Posterior vena cava (tissue), 2 donors: ENCODE measurements at regions not wholly inside any gene's neighbourhood (a gene's known extent, or its start where the extent isn't known, plus 50 kb on each side); places are given as distances from the start of the nearest gene placed in this dataset.

ENCODE experiments used
- DNase-seq: peaks from one replicate; pipeline ENCODE4 v3.0.0-alpha.2; 2020; ENCODE audit warnings: low spot score
- intact Hi-C, 2 donors: fragments of 100-400 bp; cut with DNase I; formaldehyde crosslinking; loops; one replicate each; pipeline versions ENCODE4 v1.14.1 to v1.14.2; 2022 to 2023
- donor health status: DM: yes; HTN: yes; CAD: no.
- donor health status: DM: yes; HTN: yes; CAD: no.

- intact Hi-C loops, result no loop called here
- DNase-seq, result no peak
Observed at GRCh38 chr12:125873016-125873415, 807.8 kb downstream of the AACS start.

- intact Hi-C loops, result no loop called here
- DNase-seq, result no peak
Observed at GRCh38 chr12:125878483-125878882, 813.2 kb downstream of the AACS start.

DNA sequence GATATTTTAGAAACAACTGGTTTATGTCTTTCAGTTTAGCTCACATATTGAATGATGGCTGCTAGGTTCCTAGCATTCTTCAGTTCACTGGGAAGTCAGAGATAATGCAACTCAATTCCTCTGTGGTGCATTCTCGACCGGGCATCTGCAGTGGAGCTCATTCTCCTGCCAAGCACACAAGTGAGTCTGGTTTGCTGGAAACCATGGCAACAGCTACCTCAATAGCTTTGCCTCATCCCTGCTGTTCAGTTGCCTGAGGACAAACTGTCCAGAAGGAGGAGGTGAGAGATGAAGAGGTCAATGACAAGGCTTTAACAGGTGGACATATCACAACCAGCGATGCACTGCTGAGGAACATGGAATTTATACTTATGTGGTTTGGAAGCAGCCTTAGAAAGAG, 816.9 kb downstream of the AACS start:
- no peak for DNase-seq
- intact Hi-C loops, result no loop called here

DNA sequence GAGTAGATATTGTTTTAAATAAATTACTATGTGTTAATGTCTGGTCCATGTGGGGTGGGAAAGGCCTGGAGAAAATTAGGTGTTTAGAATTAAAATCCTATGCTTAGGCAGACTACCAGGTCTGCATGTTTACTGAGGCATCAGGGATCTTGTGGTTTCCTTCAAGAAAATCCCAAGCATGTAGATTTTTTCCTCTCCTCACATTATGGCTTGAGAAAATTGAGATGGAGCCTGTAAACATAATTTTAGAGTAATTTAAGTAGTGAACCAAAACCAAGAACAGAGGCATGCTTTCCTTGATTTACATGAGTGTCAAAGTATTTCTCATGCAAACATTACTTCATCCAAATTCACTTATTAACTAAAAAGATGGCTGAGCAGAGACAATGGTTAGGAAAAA, 823.7 kb downstream of the AACS start:
- intact Hi-C loops, result no loop called here
- DNase-seq, result no peak

DNA sequence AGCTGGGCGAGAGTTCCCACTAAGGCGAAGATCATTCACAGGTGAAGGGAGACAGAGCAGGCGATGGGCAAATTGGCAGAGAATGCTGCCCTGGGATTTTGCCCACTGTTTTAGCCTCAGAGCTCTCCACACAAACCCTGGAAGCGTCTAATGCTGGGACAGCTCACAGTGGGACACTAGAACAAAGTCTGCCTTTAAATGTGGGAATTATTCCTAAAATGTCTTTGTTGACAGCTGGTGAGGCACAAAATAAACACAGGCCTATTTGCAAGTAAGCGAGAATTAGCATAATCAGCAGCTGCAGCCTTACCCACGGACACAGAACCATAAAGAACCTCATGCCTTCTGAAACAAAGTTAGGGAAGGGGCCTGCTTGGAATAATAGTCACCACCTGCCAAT, 824.5 kb downstream of the AACS start:
- no peak for DNase-seq

GRCh38 chr12:125890366-125890905, 825.2 kb downstream of the AACS start:
- intact Hi-C loops, result no loop called here

More for the DNA sequence above, 824.5 kb downstream of the AACS start:
- intact Hi-C loops, result no loop called here

GRCh38 chr12:125890971-125891370, 825.7 kb downstream of the AACS start:
- intact Hi-C loops, result no loop called here
- DNase-seq, result no peak

More at GRCh38 chr12:125890366-125890905, 825.2 kb downstream of the AACS start:
- DNase-seq, result no peak

DNA sequence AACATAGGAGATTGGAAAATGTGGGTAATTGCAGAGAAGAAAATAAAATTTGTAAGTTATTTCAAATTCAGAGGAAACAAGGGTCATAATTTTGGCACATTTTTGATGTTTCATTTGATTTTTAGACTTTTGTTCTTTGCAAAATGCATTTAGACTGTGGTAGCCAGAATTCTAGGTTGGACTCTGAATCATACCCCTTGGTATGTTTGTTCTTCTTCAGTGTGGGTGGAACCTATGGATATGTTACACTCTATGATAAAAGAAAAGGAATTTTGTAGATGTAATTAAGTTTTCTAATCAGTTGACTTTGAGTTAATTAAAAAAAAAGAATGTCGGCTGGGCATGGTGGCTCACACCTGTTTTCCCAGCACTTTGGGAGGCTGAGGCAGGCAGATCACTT, 827.0 kb downstream of the AACS start:
- no peak for DNase-seq
- intact Hi-C loops, result no loop called here

GRCh38 chr12:125902991-125903390, 837.8 kb downstream of the AACS start:
- no peak for DNase-seq
- intact Hi-C loops, result no loop called here

DNA sequence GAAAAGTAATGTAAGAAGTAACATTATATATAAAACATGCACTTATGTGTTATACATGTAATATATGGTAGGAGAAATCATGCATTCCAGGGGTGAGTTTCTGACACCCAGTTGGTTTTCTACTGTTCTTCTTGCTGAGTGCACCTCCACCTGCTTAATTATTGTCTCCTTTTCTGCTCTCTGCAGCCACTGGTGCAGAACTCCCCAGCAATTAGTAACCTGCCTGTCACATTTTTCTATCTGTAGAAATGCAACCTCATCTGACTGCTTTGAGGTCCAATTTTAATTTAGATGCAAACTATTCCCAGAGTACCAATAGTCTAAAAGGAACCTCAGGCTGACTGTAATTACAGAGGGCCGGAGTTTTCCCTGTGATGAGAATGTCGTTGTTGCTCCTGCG, 842.1 kb downstream of the AACS start:
- intact Hi-C loops, result no loop called here

DNA sequence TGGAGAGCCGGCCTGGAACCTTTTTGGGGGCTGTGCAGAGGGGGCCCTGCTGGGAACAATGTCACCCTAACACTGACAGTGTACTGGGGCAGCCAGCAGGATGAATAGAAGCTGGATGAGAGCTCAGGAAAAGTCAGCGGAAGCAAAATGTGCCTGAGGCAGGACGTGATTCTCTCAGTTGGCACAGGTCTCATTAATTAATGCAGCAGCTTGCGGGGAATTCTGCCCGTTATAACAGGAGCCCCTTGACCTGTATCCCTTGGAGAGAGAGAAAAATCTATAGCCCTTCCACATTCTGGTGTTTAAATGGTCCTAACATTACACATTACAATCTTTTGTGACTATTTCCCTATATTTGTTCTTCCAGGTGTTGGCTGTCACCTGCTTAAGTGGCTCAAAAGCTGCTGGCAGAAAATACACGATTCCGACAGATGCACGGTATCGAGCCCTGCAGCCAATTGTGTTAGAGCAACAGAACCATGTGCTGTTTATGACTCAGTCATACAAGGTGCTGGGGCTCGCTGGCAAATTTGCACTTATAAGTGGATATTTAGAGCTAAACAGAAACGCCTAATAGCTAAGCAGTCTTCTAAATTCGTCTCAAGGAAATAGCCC, 854.7 kb downstream of the AACS start:
- no peak for DNase-seq
- intact Hi-C loops, result no loop called here

More for the DNA sequence above, 842.1 kb downstream of the AACS start:
- DNase-seq, result no peak

DNA sequence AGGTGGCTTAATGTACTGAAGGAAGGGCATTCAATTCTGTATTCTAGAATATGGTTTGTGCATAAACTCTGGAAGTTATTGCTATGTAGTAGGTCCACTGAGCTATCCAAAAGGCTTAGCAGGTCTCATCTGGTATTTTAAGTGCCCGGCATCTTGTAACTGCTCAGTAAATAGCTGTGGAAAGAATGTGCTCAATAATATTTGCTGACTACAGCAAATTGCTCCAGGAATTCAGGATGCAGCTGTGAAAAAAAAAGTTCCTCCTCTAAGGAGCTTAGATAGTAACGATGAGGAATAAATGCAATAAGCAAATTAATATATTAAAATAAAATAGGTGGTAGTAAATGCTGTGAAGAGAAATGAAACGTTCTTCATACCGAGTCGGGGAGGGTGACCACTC, 857.1 kb downstream of the AACS start:
- no peak for DNase-seq

DNA sequence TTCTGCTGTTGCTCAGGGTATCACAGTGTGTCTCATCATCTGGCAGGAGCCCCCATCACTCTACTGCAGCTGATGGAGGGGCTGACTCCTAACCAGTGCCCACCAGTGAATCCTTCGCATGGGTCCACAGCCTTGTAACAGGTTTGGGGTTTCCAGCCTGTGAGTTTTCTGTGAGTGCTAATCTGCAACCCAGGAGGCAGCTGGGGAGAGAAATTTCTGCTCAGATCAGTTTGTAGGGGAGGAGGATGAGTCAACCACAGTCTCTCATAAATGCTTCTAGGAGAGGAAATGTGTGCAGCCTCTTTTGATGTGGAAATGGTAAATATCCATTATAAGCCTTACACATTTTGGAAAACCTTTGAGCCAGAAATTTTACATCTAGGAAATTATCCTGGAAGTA, 871.3 kb downstream of the AACS start:
- DNase-seq, result no peak
- intact Hi-C loops, result no loop called here

More for the DNA sequence above, 857.1 kb downstream of the AACS start:
- intact Hi-C loops, result no loop called here

GRCh38 chr12:125944446-125944845, 879.2 kb downstream of the AACS start:
- intact Hi-C loops, result no loop called here

DNA sequence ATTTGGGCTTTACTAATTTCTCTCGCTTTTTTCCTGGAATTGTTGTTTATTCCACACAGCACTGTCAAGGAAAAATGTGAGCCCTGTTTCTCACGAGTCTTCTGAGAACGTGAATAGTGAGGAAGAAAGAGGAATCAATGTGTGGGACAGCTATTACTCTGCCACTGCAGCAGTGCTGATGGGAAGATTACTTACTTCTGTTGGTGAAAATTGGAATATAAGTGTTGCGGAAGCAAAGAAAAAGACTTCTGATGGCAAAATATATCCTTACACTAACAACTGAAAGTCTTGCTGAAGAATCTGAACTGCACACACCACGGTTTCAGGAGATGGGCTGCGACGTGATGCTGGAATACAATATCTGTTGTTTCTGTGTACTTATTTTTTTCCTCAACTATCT, 884.2 kb downstream of the AACS start:
- intact Hi-C loops, result no loop called here
- no peak for DNase-seq

More at GRCh38 chr12:125944446-125944845, 879.2 kb downstream of the AACS start:
- DNase-seq, result no peak

DNA sequence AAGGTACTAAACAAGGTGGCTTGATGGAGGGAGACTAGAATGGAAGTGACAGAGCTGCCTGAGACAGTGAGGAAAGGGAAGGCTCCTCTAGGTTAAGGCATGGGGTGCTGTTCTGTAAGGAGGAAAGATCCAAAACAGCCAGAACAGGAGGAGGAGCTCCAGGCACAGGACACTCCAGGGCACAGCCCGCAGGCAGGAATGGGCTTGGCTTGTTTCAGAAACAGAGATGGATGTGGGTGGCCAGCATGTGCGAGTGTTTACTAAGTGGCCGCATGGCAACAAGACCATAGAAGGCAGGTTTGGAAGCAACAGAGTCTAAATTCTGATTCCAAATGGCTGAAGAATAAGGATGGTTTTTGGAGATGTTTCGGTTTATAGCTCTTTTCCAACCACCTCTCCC, 889.1 kb downstream of the AACS start:
- intact Hi-C loops, result no loop called here
- no peak for DNase-seq

GRCh38 chr12:125956186-125956585, 891.0 kb downstream of the AACS start:
- no peak for DNase-seq
- intact Hi-C loops, result no loop called here

DNA sequence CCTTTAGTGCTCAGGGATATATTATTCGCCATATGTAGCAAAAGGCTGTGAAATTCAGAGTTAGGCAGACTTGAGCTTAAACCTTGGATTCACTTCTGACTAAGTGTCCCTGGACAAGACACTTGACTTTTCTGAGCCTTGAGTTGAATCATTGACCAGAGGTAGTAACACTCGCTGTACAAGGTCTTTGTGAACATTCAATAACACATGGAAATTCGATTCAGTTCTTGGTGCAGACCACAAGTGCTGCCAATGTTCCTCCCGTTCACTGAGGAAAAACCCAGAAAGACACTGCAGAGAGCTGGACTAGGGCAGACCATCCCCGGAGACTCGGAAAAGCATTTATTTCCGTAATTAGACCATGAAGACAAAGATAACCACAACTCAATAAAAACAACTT, 901.4 kb downstream of the AACS start:
- DNase-seq, result no peak
- intact Hi-C loops, result no loop called here

DNA sequence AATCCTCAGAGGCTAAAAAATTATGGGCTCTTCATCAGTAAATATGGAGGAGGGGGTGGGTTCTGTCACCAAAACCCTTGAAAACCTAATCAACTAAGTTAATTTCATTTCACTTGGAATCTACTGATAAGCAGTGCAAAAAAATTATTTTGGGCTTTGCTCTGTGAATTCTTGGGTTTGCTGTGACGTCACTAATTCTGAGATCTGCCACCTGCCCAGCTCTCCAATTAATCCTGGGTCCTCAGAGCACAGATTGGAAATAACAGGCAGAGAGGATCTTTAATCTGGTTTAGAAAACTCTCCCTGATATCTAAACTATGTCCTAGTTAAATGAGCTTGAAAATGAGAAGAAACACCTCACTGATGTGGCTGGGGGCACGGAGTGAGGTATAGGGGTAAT, 903.2 kb downstream of the AACS start:
- no peak for DNase-seq
- intact Hi-C loops, result no loop called here

- intact Hi-C loops, result no loop called here
Observed at GRCh38 chr12:125971981-125972380, 906.7 kb downstream of the AACS start.

GRCh38 chr12:125978286-125978685, 913.1 kb downstream of the AACS start:
- DNase-seq, result no peak
- intact Hi-C loops, result no loop called here

More at GRCh38 chr12:125971981-125972380, 906.7 kb downstream of the AACS start:
- no peak for DNase-seq
